HG03565 (cell line): ENCODE measurements at regions not wholly inside any gene's neighbourhood (a gene's known extent, or its start where the extent isn't known, plus 50 kb on each side); places are given as distances from the start of the nearest gene placed in this dataset.

Experiments used
- ATAC-seq: cut with Tn5 transposase; IDR thresholded peaks from one replicate; pipeline ENCODE4 v1.9.1; 2021; ENCODE audit warnings: mild to moderate bottlenecking, moderate library complexity; ENCODE audit not compliant: unreplicated experiment

GRCh38 chr3:87175732-87176131 lies 51.4 kb upstream of the CHMP2B start:
- no peak for ATAC-seq

DNA sequence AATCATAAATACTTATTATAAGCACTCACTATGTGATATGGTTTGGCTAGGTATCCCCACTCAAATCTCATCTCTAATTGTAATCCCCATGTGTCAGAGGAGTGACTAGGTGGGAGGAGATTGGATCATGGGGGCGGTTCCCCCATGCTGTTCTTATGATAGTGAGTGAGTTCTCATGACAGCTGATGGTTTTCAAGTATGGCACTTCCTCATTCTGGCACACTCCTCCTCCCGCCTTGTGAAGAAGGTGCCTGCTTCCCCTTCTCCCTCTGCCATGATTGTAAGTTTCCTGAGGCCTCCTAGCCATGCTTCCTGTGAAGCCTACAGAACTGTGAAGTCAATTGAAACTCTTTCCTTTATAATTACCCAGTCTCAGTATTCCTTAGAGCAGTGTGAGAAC lies 53.3 kb upstream of the CHMP2B start:
- no peak for ATAC-seq

DNA sequence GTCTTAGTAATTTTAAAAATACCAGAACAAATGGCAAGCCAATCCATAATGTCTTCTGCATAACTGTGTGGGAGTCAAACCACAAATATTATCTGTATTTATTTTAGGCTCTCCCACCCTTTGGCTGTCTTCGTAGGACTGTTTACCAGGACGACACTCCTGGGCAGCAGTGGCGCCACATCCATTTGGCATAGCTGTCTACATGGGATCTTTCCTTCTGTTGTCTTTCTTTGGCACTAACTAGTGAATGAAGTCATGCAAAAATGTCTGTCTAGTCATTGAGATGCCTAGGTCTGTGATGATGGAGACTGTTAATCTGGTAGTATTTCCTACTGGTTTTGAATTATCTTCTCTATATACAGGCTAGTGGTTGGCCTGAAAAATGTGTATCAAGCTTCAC lies 54.0 kb upstream of the CHMP2B start:
- no peak for ATAC-seq

DNA sequence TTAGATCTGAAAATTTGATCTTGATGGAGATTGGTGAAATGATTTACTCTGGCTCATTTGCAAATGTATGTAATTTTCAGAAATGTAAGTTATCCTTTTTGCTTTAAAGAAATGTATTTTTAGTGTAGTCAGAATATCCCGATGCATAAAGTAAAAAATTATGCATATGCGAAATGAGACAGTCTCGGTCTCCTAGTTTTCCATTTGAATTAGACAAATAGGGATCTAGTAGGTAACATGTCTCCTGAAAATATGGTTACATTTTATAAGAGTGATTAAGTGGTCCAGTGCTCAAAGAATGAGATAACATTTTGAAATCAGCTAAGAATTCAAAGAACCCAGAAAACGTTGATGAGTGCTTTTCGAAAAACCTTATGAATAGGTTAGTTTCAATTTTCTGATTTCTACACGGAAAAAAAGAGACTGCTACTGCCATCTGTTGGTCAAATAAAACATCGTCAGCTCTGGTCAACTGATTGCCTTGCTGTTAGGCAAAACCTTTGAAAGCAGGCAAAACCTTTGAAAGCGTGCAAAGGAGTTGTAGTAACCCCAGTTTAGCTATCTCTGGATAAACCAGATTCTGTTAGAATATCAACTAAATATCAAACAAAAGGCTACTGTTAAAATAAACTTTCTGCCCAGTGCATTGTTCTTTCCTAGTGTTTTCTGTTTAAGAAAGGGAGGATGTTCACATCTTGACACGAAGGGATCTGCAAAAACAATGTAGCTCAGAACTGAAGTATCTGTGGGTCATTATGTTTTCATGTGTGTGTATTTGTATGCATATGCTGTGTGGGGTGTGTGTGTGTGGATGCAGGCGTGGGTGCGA lies 59.3 kb upstream of the CHMP2B start:
- ATAC-seq, result peak; percentile 91

DNA sequence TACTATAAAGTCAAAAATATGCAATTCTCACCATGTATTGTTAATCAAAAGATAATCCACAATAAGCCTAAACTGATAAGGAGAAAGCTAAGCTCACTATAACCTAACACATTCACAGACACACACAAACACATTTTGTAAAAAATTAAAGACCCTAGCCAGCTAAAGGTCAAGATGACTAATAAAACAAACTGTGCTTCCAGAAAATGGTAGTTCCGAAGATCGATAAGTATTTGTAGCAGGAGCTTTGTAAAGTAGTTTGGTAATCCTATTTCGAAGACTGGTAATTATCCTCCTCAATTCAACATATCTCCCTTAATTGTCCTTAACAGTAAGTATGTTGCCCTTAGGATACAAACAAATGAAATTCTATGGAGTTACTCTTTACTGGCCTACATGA lies 62.9 kb upstream of the CHMP2B start:
- no peak for ATAC-seq

DNA sequence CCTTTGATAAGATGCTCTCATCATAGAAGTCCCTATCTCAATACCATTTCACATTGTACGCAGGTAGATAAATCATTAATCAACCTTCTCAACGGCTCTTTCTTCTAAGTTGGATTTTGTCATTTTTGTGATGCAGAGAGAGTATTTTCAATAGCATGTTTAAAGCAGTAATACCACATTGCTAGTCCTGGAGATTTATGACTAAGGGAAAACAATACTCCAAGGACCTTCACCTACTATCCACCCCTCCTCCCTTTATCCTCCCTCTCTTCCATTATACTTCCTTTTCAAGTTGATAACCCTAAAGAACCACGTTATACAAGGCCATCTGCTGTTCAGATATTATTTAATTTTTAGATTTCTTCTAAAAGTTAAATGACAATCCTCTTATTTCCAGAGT lies 65.3 kb upstream of the CHMP2B start:
- ATAC-seq, result no peak

DNA sequence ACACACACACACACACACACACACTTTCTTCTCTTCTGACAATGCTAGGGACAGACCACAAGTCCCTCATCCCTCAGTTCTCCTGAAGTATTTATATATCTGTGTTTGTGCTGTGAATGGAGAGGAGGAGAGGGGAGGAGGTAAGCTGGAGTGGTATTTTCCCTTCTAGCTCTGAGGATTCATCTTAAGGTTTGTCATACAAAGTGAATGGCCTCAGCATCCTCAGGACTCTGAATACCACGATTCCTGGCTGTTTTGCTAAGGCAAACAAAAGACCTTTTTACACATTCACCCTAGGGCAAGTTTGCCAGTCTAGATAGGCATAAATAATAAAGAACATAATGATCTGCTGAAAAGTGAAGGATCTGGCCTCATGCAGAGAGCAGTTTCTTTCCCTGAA lies 65.7 kb upstream of the CHMP2B start:
- no peak for ATAC-seq

- ATAC-seq, result no peak
Measured at GRCh38 chr3:87161013-87161412, 66.1 kb upstream of the CHMP2B start.

GRCh38 chr3:87158823-87159222 lies 68.3 kb upstream of the CHMP2B start:
- no peak for ATAC-seq

GRCh38 chr3:87148020-87148419 lies 79.1 kb upstream of the CHMP2B start:
- ATAC-seq, result no peak

DNA sequence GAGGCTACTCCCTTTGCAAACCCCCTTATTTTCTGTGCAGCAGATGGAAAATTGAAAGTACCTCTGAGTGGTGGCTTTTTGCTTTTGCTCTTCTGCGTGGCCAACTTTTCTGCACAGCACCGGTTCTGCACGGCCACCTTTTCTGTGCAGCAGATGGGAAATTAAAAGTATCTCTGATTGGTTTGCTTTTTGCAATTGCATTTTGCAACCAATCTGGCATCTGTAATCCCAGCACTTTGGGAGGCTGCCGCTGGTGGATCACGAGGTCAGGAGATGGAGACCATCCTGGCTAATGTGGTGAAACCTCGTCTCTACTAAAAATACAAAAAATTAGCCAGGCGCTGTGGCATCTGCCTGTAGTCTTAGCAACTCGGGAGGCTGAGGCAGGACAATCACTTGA lies 79.5 kb upstream of the CHMP2B start:
- ATAC-seq, result no peak

DNA sequence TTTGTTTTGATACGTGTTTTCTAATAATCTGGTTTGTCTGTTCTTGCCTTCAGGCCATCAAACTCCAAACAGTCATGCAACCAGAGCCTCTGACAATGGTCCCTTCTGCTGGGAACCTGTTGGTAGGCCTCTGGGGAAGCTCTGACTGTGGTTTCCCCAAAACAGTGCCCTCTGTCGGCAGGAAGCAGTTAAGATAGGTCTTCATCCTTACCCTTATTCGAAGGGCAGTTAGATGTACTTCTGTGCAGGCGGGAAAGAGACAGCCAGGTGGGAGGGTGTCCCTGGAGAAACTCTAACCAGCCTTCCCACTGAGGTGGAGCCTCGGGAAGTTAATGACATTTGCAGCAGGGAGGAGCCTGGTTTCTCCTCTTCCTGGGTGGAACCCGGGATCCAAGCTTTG lies 81.6 kb upstream of the CHMP2B start:
- ATAC-seq, result peak; percentile 92

DNA sequence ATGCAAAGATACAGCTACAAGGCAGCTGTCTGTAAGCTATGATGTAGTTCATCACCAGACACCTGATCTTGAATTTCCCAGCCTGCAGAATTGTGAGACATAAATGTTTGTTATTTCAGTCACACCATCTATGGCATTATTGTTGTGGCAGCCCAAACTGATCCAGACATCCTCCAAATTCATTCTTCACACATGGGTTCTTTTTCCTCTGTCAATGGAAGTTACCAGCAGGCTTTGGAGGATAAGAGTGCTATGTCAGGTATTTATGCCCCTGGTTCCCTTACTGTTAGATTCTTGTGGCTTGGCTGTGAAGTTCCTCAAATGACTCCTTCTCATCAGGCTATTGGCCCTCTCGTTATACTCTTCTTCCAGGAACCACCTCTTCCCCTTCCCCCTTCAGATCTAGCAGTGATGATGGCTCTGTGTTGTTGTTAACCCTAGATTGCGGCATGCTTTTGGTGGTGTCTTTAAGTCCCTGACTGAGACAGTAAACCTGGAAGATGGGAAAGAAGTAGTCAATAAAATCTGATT lies 91.0 kb upstream of the CHMP2B start:
- no peak for ATAC-seq

DNA sequence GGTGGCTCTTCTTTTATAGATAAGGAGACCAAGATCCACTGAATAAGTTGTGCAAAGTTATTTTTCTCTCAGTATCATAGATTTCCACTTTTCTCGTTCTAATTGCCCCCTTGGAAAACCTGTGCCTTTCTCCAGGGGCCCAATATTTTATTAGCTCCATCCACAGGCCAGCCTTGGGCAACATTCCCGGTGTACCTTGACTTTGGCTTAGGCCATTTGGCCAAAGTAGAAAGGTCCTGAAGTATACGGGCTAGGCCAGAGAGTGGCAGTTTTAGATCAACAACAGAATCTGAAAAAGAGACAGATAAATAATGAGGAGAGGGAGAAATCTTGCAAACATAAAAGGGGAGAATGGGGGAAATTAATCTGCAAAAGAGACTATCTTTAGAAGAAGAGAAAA lies 91.7 kb upstream of the CHMP2B start:
- ATAC-seq, result no peak

DNA sequence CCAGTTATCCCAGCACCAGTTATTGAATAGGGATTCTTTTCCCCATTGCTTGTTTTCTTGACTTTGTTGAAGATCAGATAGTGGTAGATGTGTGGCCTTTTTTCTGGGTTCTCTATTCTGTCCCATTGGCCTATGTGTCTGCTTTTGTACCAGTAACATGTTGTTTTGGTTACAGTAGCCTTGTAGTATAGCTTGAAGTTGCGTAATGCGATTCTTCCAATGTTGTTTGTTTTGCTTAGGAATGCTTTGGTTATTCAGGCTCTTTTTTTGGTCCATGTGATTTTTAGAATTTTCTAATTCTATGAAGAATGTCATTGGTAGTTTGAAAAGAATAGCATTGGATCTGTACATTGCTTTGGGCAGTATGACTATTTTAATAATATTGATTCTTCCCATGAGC lies 94.3 kb upstream of the CHMP2B start:
- no peak for ATAC-seq

GRCh38 chr3:87128006-87128405 lies 99.1 kb upstream of the CHMP2B start:
- no peak for ATAC-seq

DNA sequence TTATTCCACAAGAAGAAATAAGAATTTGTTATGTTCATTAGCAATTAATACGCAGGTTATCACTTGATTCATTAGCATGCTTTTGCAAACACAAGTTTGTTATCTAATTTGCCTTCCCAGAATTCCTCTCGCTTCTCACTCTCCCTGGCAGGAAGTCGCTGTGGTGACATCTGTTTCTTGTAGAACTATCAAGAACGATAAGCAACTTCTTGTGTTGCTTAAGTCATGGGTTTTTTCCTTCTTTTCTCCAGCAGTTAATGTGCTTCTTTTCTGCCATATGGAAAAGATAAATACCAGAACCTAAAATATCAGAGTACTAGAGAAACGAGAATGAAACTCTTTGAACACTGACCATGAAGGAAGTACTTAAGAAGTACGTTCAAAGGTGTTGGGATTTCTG lies 99.8 kb upstream of the CHMP2B start:
- no peak for ATAC-seq

GRCh38 chr3:87126321-87126720 lies 100.8 kb upstream of the CHMP2B start:
- ATAC-seq, result no peak

DNA sequence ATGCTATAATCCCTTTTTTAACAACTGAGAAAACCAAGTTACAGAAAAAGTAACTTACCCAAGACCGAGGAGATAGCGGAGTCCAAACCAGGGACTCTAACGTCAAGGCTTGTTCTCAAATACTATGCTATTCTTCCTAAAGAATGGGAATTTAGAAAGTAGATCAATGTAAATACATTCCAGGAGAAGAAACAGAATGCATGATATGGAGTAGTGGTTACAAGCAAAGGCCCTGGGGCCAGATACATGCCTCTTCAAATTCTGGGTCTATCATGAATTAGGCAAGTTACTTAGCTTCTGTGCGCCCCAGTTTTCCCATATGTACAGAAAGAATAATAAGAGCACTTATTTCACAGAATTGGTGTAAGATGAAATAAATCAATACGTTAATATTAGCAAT lies 102.0 kb upstream of the CHMP2B start:
- ATAC-seq, result no peak

GRCh38 chr3:87122766-87123165 lies 104.3 kb upstream of the CHMP2B start:
- ATAC-seq, result no peak

GRCh38 chr3:87121856-87122255 lies 105.3 kb upstream of the CHMP2B start:
- no peak for ATAC-seq

GRCh38 chr3:87120881-87121280 lies 106.2 kb upstream of the CHMP2B start:
- no peak for ATAC-seq

DNA sequence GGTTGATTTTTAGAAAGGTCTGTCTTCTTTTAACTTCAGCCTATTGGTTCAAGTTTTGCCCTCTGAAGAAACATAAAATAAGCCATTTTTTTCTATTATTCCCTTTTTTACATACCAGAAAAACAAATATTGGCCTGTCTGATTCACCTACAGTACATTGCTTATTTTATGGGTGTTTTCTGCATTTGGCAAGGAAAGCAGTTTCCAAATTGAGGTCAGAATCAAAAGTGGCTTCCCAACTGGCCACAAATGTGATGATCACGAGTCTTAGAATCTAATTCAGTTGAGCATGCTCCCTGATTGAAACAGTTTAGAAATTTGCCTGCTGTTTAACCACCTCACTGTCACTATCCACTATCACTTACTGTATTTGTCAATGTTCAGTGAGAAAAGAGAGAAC lies 106.9 kb upstream of the CHMP2B start:
- ATAC-seq, result no peak
